ENCODE measurements at regions not wholly inside any gene's neighbourhood (a gene's known extent, or its start where the extent isn't known, plus 50 kb on each side); places are given as distances from the start of the nearest gene placed in this dataset.
"Not testable (repeated sequence)": the region's sequence is repeated elsewhere in the genome, so short reads cannot be mapped to it uniquely, and the experiment has no call there.

- Mint-ChIP-seq H3K36me3 (no peaks in the 10 kb centered on the region), H3K4me3 (no peak overlapping the region), H3K27me3 (no peaks in the 10 kb centered on the region), H3K9me3 (no peaks in the 10 kb centered on the region), H3K4me1 (ENCODE audit: unreplicated experiment) (no peaks in the 10 kb centered on the region), H3K27ac (no peak overlapping the region)
- TF ChIP-seq CTCF (conservative IDR thresholded peaks at IDR 0.05): no peak
- DNase-seq (ENCODE audit: extremely low spot score, unreplicated experiment): no peak
These were observed 820.5 kb upstream of the TMPRSS15 start for GRCh38 chr21:19224090-19224489.

DNA sequence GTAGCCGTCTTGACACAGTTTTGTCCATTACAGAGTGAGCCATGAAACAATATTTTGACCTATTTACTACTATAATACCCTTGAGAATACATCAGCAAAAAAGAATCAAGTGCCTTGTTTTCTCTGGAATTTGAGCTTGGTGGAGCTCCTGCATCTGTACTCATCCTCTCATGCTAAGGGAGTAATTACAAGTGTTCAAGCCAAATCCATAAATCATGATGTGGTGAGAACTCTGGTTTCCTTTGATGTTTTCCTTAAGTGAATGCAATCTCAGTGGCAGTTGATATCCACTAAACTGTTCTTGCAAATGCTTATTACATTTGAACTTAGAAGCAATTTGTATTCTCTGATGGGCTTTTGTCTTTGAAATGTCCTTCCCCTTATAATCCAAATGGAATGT, 824.6 kb upstream of the TMPRSS15 start:
- Mint-ChIP-seq H3K4me3 (no peak overlapping the region), H3K4me1 (ENCODE audit: unreplicated experiment) (peaks cover 6% of the 10 kb centered on the region), H3K27ac (no peak overlapping the region), H3K36me3 (no peaks in the 10 kb centered on the region), H3K27me3 (no peaks in the 10 kb centered on the region), H3K9me3 (no peaks in the 10 kb centered on the region)
- TF ChIP-seq CTCF (conservative IDR thresholded peaks at IDR 0.05): no peak
- DNase-seq (ENCODE audit: extremely low spot score, unreplicated experiment): no peak

DNA sequence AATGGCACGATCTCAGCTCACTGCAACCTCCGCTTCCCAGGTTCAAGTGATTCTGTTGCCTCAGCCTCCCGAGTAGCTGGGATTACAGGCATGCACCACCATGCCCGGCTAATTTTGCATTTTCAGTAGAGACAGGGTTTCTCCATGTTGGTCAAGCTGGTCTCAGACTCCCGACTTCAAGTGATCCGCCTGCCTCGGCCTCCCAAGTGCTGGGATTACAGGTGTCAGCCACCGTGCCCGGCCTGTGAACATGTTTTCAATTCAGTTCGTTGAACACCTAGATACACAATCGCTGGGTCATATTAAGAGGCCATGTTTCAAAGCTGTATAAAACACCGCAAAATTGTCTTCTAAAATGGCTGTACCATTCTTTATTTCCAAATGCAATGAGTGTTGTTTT, 830.3 kb upstream of the TMPRSS15 start:
- H3K27ac Mint-ChIP-seq; H3K36me3 Mint-ChIP-seq; H3K4me1 Mint-ChIP-seq (ENCODE audit: unreplicated experiment); H3K27me3 Mint-ChIP-seq; H3K9me3 Mint-ChIP-seq; DNase-seq (ENCODE audit: extremely low spot score, unreplicated experiment); H3K4me3 Mint-ChIP-seq: not testable (repeated sequence)

DNA sequence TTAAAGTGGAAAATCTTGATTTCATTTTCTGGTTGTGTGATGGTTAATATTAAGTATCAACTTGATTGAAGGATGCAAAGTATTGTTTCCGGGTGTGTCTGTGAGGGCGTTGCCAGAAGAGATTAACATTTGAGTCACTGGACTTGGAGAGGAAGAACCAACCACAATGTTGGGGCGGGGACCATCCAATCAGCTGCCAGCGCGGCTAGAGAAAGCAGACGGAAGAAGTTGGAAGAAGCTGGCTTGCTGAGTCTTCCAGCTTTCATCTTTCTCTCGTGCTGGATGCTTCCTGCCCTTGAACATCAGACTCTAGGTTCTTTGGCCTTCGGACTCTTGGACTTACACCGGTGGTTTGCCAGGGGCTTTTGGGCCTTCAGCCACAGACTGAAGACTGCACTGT, 832.6 kb upstream of the TMPRSS15 start:
- Mint-ChIP-seq H3K27ac (no peak overlapping the region), H3K9me3 (no peaks in the 10 kb centered on the region), H3K36me3 (no peaks in the 10 kb centered on the region), H3K4me3 (no peak overlapping the region), H3K27me3 (no peaks in the 10 kb centered on the region), H3K4me1 (ENCODE audit: unreplicated experiment) (peaks cover 6% of the 10 kb centered on the region)
- DNase-seq (ENCODE audit: extremely low spot score, unreplicated experiment): no peak
- no peak for TF ChIP-seq CTCF (conservative IDR thresholded peaks at IDR 0.05)

GRCh38 chr21:19237608-19238007, 834.0 kb upstream of the TMPRSS15 start:
- no peaks in the 10 kb centered on the region for H3K4me1 Mint-ChIP-seq (ENCODE audit: unreplicated experiment)
- no peak for DNase-seq (ENCODE audit: extremely low spot score, unreplicated experiment)
- H3K27me3 Mint-ChIP-seq: no peaks in the 10 kb centered on the region
- no peak for TF ChIP-seq CTCF (conservative IDR thresholded peaks at IDR 0.05)
- H3K4me3 Mint-ChIP-seq: no peak overlapping the region
- no peaks in the 10 kb centered on the region for H3K9me3 Mint-ChIP-seq
- no peak overlapping the region for H3K27ac Mint-ChIP-seq
- H3K36me3 Mint-ChIP-seq: no peaks in the 10 kb centered on the region

- DNase-seq (ENCODE audit: extremely low spot score, unreplicated experiment): no peak
- Mint-ChIP-seq H3K4me3 (no peak overlapping the region), H3K27me3 (no peaks in the 10 kb centered on the region), H3K9me3 (no peaks in the 10 kb centered on the region), H3K4me1 (ENCODE audit: unreplicated experiment) (no peaks in the 10 kb centered on the region), H3K27ac (no peak overlapping the region), H3K36me3 (no peaks in the 10 kb centered on the region)
- no peak for TF ChIP-seq CTCF (conservative IDR thresholded peaks at IDR 0.05)
These were observed 836.1 kb upstream of the TMPRSS15 start for GRCh38 chr21:19239696-19240095.
